ENCODE measurements at regions not wholly inside any gene's neighbourhood (a gene's known extent, or its start where the extent isn't known, plus 50 kb on each side); places are given as distances from the start of the nearest gene placed in this dataset.

- DNase-seq: no peak
These were observed 244.4 kb upstream of the TOPAZ1 start for GRCh38 chr3:43997316-43997715.

- DNase-seq: no peak
These were observed 243.8 kb upstream of the TOPAZ1 start for GRCh38 chr3:43997788-43998369.

GRCh38 chr3:43998370-43998835 lies 243.3 kb upstream of the TOPAZ1 start:
- no peak for DNase-seq

- DNase-seq: no peak
These were observed 242.6 kb upstream of the TOPAZ1 start for GRCh38 chr3:43998836-43999727.

GRCh38 chr3:43999728-44000319 lies 241.9 kb upstream of the TOPAZ1 start:
- DNase-seq: no peak

GRCh38 chr3:44000586-44000985 lies 241.1 kb upstream of the TOPAZ1 start:
- no peak for DNase-seq

- DNase-seq: no peak
These were observed 240.6 kb upstream of the TOPAZ1 start for GRCh38 chr3:44001072-44001471.

- DNase-seq: no peak
These were observed 237.9 kb upstream of the TOPAZ1 start for GRCh38 chr3:44003801-44004200.

- DNase-seq: no peak
These were observed 230.0 kb upstream of the TOPAZ1 start for GRCh38 chr3:44011680-44012079.

GRCh38 chr3:44012160-44012899 lies 229.4 kb upstream of the TOPAZ1 start:
- no peak for DNase-seq

GRCh38 chr3:44013967-44014366 lies 227.7 kb upstream of the TOPAZ1 start:
- no peak for DNase-seq

GRCh38 chr3:44015170-44015569 lies 226.5 kb upstream of the TOPAZ1 start:
- DNase-seq: no peak

- no peak for DNase-seq
These were observed 224.9 kb upstream of the TOPAZ1 start for GRCh38 chr3:44016818-44017217.

- no peak for DNase-seq
These were observed 222.8 kb upstream of the TOPAZ1 start for GRCh38 chr3:44018926-44019325.

- no peak for DNase-seq
These were observed 221.9 kb upstream of the TOPAZ1 start for GRCh38 chr3:44019736-44020135.

- no peak for DNase-seq
These were observed 221.5 kb upstream of the TOPAZ1 start for GRCh38 chr3:44020143-44020542.

- DNase-seq: no peak
These were observed 219.8 kb upstream of the TOPAZ1 start for GRCh38 chr3:44021651-44022594.

GRCh38 chr3:44023961-44024593 lies 217.6 kb upstream of the TOPAZ1 start:
- DNase-seq: no peak

- DNase-seq: no peak
These were observed 215.3 kb upstream of the TOPAZ1 start for GRCh38 chr3:44026220-44026865.

- no peak for DNase-seq
These were observed 212.6 kb upstream of the TOPAZ1 start for GRCh38 chr3:44029100-44029499.

- no peak for DNase-seq
These were observed 211.4 kb upstream of the TOPAZ1 start for GRCh38 chr3:44030285-44030684.
